ENCODE measurements at regions not wholly inside any gene's neighbourhood (a gene's known extent, or its start where the extent isn't known, plus 50 kb on each side); places are given as distances from the start of the nearest gene placed in this dataset.

DNA sequence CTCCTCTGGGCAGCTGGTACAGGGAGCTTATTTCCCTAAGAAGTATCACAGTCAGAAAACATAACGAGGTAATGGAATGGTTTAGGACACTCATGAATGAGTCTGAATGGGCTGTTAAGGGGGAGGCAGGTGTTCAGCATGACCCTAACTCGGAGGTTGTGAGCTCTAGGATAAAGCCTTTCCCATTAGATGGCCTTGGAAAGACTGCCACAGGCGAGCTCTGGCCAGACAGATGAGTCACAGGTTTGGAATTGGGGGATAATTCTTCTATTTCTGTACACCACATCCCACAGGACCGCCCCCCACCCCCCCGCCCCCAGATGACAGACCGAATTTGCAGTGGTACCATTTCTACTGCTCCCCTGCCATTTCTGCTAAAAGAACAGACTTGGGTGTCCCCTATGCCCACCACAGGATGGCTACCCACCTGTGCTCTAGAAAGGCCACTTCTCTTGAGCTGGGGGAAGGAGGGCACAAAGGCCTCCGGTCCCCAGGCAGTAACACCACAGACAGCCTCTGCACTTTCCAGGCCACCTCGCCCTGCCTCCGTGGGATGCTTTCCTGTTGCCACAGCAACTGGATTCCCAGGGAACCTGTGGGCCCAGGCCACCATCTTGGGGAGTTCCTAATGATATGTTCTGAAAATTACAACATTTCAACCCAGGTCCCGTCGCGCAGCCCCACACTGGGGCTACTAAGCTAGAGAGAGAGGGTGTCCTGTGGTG, 76.7 kb downstream of the TRIM29 start:
- no peak for DNase-seq (ENCODE audit: low read depth in 4 of 4, low spot score in 1 of 4)

DNA sequence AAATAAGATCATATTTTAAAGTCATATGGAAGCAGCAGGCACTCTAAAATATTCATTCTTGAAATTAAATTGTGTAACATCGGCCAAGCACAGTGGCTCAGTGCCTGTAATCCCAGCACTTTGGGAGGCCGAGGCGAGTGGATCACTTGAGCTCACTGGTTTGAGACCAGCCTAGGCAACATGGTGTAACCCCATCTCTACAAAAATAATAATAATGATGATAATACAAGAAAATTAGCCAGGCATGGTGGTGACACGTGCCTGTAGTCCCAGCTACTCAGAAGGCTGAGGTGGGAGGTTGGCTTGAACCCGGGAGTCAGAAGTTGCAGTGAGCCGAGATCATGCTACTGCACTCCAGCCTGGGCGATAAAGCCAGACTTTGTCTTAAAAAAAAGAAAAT, 77.4 kb downstream of the TRIM29 start:
- DNase-seq (ENCODE audit: low read depth in 4 of 4, low spot score in 1 of 4): no peak

GRCh38 chr11:120058931-120059330, 79.0 kb downstream of the TRIM29 start:
- no peak for DNase-seq (ENCODE audit: low read depth in 4 of 4, low spot score in 1 of 4)

GRCh38 chr11:120057595-120058581, 80.0 kb downstream of the TRIM29 start:
- DNase-seq (ENCODE audit: low read depth in 4 of 4, low spot score in 1 of 4): no peak

GRCh38 chr11:120057028-120057330, 80.9 kb downstream of the TRIM29 start:
- no peak for DNase-seq (ENCODE audit: low read depth in 4 of 4, low spot score in 1 of 4)

- no peak for DNase-seq (ENCODE audit: low read depth in 4 of 4, low spot score in 1 of 4)
Measured at GRCh38 chr11:120056301-120057027, 81.4 kb downstream of the TRIM29 start.

GRCh38 chr11:120055646-120056045, 82.3 kb downstream of the TRIM29 start:
- DNase-seq (ENCODE audit: low read depth in 4 of 4, low spot score in 1 of 4): no peak

- DNase-seq (ENCODE audit: low read depth in 4 of 4, low spot score in 1 of 4): no peak
Measured at GRCh38 chr11:120054753-120055045, 83.2 kb downstream of the TRIM29 start.

DNA sequence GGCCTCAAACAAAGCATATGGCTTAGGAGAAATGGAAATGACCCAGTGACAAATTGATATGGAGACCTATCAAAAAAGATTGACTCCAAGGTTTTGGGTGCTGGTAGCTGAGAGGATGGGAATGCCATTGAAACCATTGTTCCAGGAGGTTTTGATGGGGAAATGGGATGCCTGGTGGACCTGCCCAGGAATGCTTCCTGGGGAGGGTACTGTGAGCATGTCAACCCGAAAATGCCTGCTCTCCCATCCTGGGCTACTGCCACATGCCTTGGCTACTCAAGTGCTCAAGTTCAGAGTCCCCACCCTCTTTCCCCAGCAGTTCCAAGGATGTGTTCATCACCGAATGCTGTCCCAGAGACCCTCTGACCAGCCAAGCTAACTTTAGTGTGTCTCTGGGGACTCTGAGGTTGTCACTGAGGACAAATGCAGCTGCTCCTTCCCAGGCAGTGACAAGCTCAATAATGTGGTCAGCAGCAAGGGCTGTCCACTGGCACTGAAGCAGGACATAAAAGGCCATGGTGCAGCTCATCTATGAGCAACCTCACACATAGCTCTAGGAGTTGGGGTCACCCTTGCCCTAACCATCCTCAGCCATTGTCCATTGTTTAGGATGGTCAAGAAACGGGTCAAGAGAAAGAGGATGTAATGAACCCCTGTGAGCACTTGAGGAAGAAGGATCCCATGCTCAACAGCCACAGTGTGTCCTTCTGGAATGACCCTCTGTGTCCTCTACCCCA, 83.7 kb downstream of the TRIM29 start:
- no peak for DNase-seq (ENCODE audit: low read depth in 4 of 4, low spot score in 1 of 4)

- no peak for DNase-seq (ENCODE audit: low read depth in 4 of 4, low spot score in 1 of 4)
Measured at GRCh38 chr11:120052196-120052775, 85.6 kb downstream of the TRIM29 start.

DNA sequence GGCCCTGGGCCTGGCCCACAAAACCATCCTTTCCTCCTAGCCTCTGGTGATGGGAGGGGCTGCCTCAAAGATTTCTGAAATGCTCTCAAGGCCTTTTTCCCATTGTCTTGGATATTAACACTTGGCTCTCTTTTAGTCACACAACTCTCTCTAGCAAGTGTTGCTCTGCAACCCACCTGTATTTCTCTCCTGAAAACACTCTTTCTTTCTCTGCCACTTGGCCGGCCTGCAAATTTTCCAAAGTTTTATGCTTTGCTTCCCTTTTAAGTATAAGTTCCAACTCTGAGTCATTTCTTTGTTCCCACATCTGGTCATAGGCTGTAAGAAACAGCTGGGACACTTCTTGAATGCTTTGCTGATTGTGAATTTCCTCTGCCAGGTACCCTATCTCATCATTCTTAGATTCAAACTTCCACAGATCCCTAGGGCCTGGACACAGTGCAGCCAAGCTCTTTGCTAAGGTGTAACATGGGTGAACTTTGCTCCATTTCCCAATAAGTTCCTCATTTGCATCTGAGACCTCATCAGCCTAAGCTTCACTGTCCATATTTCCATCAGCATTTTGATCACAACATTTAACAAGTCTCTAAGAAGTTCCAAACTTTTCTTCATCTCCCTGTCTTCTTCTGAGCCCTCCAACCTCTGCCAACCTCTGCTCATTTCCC, 93.8 kb downstream of the TRIM29 start:
- DNase-seq (ENCODE audit: low read depth in 4 of 4, low spot score in 1 of 4): no peak

DNA sequence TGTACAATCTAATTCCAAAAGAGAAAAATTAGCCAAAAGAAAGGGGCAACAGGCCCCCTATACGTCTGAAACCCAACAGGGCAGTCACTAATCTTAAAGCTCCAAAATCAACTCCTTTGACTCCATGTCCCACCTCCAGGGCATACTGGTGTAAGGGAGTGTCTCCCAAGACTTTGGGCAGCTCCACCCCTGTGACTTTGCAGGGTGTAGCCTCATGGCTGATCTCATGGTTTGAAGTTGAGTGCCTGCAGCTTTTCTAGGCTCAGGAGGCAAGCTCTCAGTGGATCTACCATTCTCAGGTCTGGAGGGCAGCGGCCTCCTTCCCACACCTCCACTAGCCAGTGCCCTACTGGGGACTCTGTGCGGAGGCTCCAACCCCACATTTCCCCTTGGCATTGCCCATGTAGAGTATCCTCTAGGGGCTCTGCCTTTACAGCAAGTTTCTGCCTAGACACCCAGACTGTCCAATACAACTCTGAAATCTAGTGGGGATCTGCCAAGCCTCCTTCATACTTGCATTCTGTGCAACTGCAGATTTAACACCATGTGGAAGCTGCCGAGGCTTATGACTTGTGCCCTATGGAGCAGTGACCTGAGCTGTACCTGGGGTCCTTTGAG, 94.5 kb downstream of the TRIM29 start:
- no peak for DNase-seq (ENCODE audit: low read depth in 4 of 4, low spot score in 1 of 4)

DNA sequence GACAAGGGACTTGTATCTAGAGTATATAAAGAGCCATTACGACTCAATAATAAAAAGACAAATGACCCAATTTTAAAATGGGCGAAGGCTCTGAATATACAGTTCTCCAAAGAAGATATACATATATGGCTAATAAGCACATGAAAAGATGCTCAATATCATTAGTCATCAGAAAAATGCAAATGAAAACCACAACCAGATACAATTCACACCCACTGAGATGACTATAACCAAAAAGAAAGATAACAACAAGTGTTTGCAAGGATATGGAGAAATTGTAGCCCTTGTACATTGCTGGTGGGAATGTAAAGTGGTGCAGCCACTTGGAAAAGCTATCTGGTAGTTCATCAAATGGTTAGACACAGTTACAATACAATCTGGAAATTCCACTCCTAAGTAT, 96.3 kb downstream of the TRIM29 start:
- no peak for DNase-seq (ENCODE audit: low read depth in 4 of 4, low spot score in 1 of 4)

GRCh38 chr11:120040151-120040840, 97.6 kb downstream of the TRIM29 start:
- no peak for DNase-seq (ENCODE audit: low read depth in 4 of 4, low spot score in 1 of 4)

- DNase-seq (ENCODE audit: low read depth in 4 of 4, low spot score in 1 of 4): no peak
Measured at GRCh38 chr11:120039039-120039438, 98.9 kb downstream of the TRIM29 start.

GRCh38 chr11:120037111-120037510, 100.8 kb downstream of the TRIM29 start:
- DNase-seq (ENCODE audit: low read depth in 4 of 4, low spot score in 1 of 4): no peak

DNA sequence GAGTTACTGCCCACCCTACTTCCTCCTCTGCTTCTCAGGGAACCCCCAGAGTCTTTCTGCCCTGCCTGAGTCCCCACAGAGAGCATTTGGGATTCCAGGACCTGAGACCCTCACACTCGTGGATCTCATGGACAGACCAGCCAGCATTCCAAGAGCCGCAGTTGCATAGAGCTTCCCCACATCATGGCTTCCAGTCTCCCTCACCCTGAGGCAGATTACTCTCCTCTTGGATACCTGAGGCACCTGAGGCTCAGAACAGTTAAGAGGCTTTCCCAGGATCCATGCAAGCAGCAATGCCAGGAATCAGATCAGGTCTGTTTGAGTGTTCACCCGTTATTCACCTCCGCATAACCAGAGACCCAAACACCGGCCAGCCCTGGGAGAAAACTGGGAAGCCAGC, 102.2 kb downstream of the TRIM29 start:
- DNase-seq (ENCODE audit: low read depth in 4 of 4, low spot score in 1 of 4): no peak

- no peak for DNase-seq (ENCODE audit: low read depth in 4 of 4, low spot score in 1 of 4)
Measured at GRCh38 chr11:120034881-120035630, 102.9 kb downstream of the TRIM29 start.
